Liver (tissue), 7 donors: ENCODE measurements at regions not wholly inside any gene's neighbourhood (a gene's known extent, or its start where the extent isn't known, plus 50 kb on each side); places are given as distances from the start of the nearest gene placed in this dataset.

Source experiments
- DNase-seq: peaks from one replicate; pipeline ENCODE4 v3.0.0-alpha.2; 2017; ENCODE audit warnings: low spot score
- H3K27ac ChIP-seq, 2 donors: one replicate each; pipeline ENCODE4 v1.7.0; 2013; ENCODE audit warnings: inconsistent platforms in 2 of 2, low read length in 2 of 2, control low read depth in 1 of 2, low read depth in 1 of 2, mild to moderate bottlenecking in 1 of 2
- H3K27me3 ChIP-seq, 4 donors: one replicate each; pipeline versions ENCODE4 v1.6.1 to v1.7.0; 2013; ENCODE audit warnings: low read length in 3 of 4, inconsistent platforms in 1 of 4, mild to moderate bottlenecking in 1 of 4, moderate library complexity in 1 of 4; ENCODE audit not compliant: control insufficient read depth in 4 of 4, insufficient read depth in 4 of 4
- H3K36me3 ChIP-seq, 4 donors: one replicate each; pipeline versions ENCODE4 v1.6.1 to v1.7.0; 2013; ENCODE audit warnings: low read length in 3 of 4, mild to moderate bottlenecking in 3 of 4, low read depth in 1 of 4, moderate library complexity in 1 of 4; ENCODE audit not compliant: control insufficient read depth in 4 of 4, insufficient read depth in 3 of 4
- H3K4me1 ChIP-seq, 4 donors: one replicate each; pipeline versions ENCODE4 v1.6.1 to v1.7.0; 2013; ENCODE audit warnings: low read length in 3 of 4, mild to moderate bottlenecking in 3 of 4, moderate library complexity in 1 of 4; ENCODE audit not compliant: control insufficient read depth in 4 of 4, insufficient read depth in 4 of 4
- H3K4me3 ChIP-seq, 3 donors: one replicate each; pipeline versions ENCODE4 v1.6.1 to v1.7.0; 2013; ENCODE audit warnings: low read length in 3 of 3, control low read depth in 1 of 3, low read depth in 1 of 3, mild to moderate bottlenecking in 1 of 3
- H3K9ac ChIP-seq, 2 donors: one replicate each; pipeline ENCODE4 v1.7.0; 2013; ENCODE audit warnings: low read length in 2 of 2, mild to moderate bottlenecking in 2 of 2, moderate library complexity in 2 of 2, control low read depth in 1 of 2, low read depth in 1 of 2
- H3K9me3 ChIP-seq, 4 donors: one replicate each; pipeline versions ENCODE4 v1.6.1 to v1.7.0; 2013; ENCODE audit warnings: low read length in 3 of 4; ENCODE audit not compliant: control insufficient read depth in 4 of 4
- ATF3 ChIP-seq: IDR thresholded peaks from 2 replicates; pipeline ENCODE4 v1.6.1; 2016; ENCODE audit warnings: antibody characterized with exemption
- FOXA2 ChIP-seq: IDR thresholded peaks from 2 replicates; pipeline ENCODE4 v1.6.1; 2016; ENCODE audit warnings: antibody characterized with exemption
- GABPA ChIP-seq, 2 donors: IDR thresholded peaks in 1 of 2; conservative IDR thresholded peaks in 1 of 2; 2 replicates each; pipeline ENCODE4 v1.6.1; 2016; ENCODE audit warnings: antibody characterized with exemption in 2 of 2, mild to moderate bottlenecking in 1 of 2, moderate library complexity in 1 of 2
- HNF4A ChIP-seq, 2 donors: conservative IDR thresholded peaks; 2 replicates each; pipeline ENCODE4 v1.6.1; 2016; ENCODE audit warnings: antibody characterized with exemption in 2 of 2, mild to moderate bottlenecking in 2 of 2
- HNF4G ChIP-seq: IDR thresholded peaks from 2 replicates; pipeline ENCODE4 v1.6.1; 2016; ENCODE audit warnings: antibody characterized with exemption
- RAD21 ChIP-seq, 2 donors: IDR thresholded peaks; 2 replicates each; pipeline ENCODE4 v1.6.1; 2016; ENCODE audit warnings: antibody characterized with exemption in 2 of 2, mild to moderate bottlenecking in 2 of 2
- RXRA ChIP-seq, 2 donors: IDR thresholded peaks; 2 replicates each; pipeline ENCODE4 v1.6.1; 2017 to 2018; ENCODE audit warnings: antibody characterized with exemption in 2 of 2, mild to moderate bottlenecking in 1 of 2
- SP1 ChIP-seq: IDR thresholded peaks from 2 replicates; pipeline ENCODE4 v1.6.1; 2018; ENCODE audit warnings: antibody characterized with exemption, mild to moderate bottlenecking
- YY1 ChIP-seq: IDR thresholded peaks from 2 replicates; pipeline ENCODE4 v1.6.1; 2016; ENCODE audit warnings: antibody characterized with exemption, mild to moderate bottlenecking
- ZBTB33 ChIP-seq: IDR thresholded peaks from 2 replicates; pipeline ENCODE4 v1.6.1; 2016; ENCODE audit warnings: antibody characterized with exemption
- WGBS: extraction: QIAGEN DNeasy Blood & Tissue Kit; methylation state at CpG from one replicate; pipeline ENCODE4 v1.1.7; 2013; 5-methylcytosine and 5-hydroxymethylcytosine counted together
- TF ChIP-seq, protein P1 (sequence below): IDR thresholded peaks from 2 replicates; pipeline ENCODE4 v1.6.1; 2016; ENCODE audit warnings: antibody characterized with exemption, mild to moderate bottlenecking
- TF ChIP-seq, protein P2 (sequence below): IDR thresholded peaks from 2 replicates; pipeline ENCODE4 v1.6.1; 2016; ENCODE audit warnings: antibody characterized with exemption
- donor health status: healthy.
- donor health status: healthy.
- donor health status: healthy.
- donor health status: healthy.

- no peak overlapping the region for H3K9ac ChIP-seq
- no peak overlapping the region for H3K4me3 ChIP-seq
- H3K27me3 ChIP-seq = no peaks in the 10 kb centered on the region
- H3K4me1 ChIP-seq = no peaks in the 10 kb centered on the region
- no peaks in the 10 kb centered on the region for H3K36me3 ChIP-seq
- no peak for DNase-seq
- H3K9me3 ChIP-seq = no peaks in the 10 kb centered on the region
- no peak overlapping the region for H3K27ac ChIP-seq
- WGBS = 75% methylated on average over 5 of the region's 5 CpGs
- TF ChIP-seq YY1 (no peak), RAD21 (IDR thresholded peaks at IDR 0.05) (no peak), FOXA2 (no peak), RXRA (IDR thresholded peaks at IDR 0.05) (no peak), GABPA (IDR thresholded peaks at IDR 0.05 in 1 of 2, conservative IDR thresholded peaks at IDR 0.05 in 1 of 2) (no peak)
- TF ChIP-seq, protein P1, sequence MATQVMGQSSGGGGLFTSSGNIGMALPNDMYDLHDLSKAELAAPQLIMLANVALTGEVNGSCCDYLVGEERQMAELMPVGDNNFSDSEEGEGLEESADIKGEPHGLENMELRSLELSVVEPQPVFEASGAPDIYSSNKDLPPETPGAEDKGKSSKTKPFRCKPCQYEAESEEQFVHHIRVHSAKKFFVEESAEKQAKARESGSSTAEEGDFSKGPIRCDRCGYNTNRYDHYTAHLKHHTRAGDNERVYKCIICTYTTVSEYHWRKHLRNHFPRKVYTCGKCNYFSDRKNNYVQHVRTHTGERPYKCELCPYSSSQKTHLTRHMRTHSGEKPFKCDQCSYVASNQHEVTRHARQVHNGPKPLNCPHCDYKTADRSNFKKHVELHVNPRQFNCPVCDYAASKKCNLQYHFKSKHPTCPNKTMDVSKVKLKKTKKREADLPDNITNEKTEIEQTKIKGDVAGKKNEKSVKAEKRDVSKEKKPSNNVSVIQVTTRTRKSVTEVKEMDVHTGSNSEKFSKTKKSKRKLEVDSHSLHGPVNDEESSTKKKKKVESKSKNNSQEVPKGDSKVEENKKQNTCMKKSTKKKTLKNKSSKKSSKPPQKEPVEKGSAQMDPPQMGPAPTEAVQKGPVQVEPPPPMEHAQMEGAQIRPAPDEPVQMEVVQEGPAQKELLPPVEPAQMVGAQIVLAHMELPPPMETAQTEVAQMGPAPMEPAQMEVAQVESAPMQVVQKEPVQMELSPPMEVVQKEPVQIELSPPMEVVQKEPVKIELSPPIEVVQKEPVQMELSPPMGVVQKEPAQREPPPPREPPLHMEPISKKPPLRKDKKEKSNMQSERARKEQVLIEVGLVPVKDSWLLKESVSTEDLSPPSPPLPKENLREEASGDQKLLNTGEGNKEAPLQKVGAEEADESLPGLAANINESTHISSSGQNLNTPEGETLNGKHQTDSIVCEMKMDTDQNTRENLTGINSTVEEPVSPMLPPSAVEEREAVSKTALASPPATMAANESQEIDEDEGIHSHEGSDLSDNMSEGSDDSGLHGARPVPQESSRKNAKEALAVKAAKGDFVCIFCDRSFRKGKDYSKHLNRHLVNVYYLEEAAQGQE = no peak
Measured at GRCh38 chr6:100255701-100256100, 209.0 kb downstream of the SIM1 start.

- Histone ChIP-seq H3K36me3 (no peaks in the 10 kb centered on the region), H3K9me3 (no peaks in the 10 kb centered on the region), H3K27ac (no peak overlapping the region), H3K9ac (no peak overlapping the region), H3K4me1 (no peaks in the 10 kb centered on the region), H3K27me3 (peaks cover 0 to 2% (median under 1%) of the 10 kb centered on the region in 4 donors), H3K4me3 (no peak overlapping the region)
- WGBS = 94% methylated on average over 1 of the region's 1 CpG
- TF ChIP-seq, protein P2, sequence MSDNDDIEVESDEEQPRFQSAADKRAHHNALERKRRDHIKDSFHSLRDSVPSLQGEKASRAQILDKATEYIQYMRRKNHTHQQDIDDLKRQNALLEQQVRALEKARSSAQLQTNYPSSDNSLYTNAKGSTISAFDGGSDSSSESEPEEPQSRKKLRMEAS = no peak
- TF ChIP-seq ATF3 = no peak
- no peak for DNase-seq
Measured at GRCh38 chr6:100247123-100247522, 217.6 kb downstream of the SIM1 start.

- Histone ChIP-seq H3K36me3 (no peaks in the 10 kb centered on the region), H3K9me3 (no peaks in the 10 kb centered on the region), H3K9ac (no peak overlapping the region), H3K27ac (no peak overlapping the region), H3K4me1 (no peaks in the 10 kb centered on the region), H3K27me3 (peaks cover 0 to 2% (median under 1%) of the 10 kb centered on the region in 4 donors), H3K4me3 (no peak overlapping the region)
- DNase-seq = no peak
- 33% methylated on average over 1 of the region's 1 CpG for WGBS
- TF ChIP-seq ZBTB33 (no peak), SP1 (no peak), HNF4G (no peak), HNF4A (conservative IDR thresholded peaks at IDR 0.05) (no peak)
Measured at GRCh38 chr6:100246206-100246605, 218.5 kb downstream of the SIM1 start.
